ENCODE measurements at regions not wholly inside any gene's neighbourhood (a gene's known extent, or its start where the extent isn't known, plus 50 kb on each side); places are given as distances from the start of the nearest gene placed in this dataset.
"Not testable (repeated sequence)": the region's sequence is repeated elsewhere in the genome, so short reads cannot be mapped to it uniquely, and the experiment has no call there.

DNA sequence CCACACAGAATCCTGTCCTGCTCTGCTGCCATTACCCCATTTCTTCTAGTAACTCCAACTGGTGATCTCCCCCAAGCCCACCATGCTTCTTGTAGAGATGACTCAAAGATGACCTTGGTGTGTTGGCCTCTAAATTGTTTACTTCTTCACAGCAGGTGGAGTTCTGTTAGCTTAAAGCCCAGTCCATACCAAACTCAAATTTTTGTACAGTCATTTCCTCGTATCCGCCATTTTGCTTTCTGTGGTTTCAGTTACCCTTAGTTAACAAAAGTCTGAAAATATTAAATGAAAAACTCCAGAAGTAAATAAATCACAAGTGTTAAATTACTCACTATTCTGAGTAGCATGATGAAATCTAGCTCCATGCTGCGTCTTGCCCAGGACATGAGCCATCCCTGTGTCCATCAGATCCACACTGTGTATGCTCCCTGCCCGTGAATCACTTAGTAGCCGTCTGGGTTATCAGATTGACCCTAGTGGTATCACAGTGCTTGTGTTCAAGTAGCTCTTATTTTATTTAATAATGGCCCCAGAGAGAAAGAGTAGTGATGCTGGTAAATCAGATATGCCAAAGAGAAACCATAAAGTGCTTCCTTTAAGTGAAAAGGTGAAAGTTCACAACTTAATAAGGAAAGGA, 133.3 kb upstream of the NOL4 start:
- Mint-ChIP-seq H3K36me3 (no peaks in the 10 kb centered on the region), H3K9me3 (no peaks in the 10 kb centered on the region), H3K27me3 (no peaks in the 10 kb centered on the region), H3K4me3 (no peak overlapping the region), H3K4me1 (ENCODE audit: low read depth) (no peaks in the 10 kb centered on the region), H3K27ac (no peak overlapping the region)
- intact Hi-C loops (cut with micrococcal nuclease): no loop called here
- no peak for DNase-seq
- ChIA-PET POLR2A (no interaction called here), CTCF (no interaction called here)

DNA sequence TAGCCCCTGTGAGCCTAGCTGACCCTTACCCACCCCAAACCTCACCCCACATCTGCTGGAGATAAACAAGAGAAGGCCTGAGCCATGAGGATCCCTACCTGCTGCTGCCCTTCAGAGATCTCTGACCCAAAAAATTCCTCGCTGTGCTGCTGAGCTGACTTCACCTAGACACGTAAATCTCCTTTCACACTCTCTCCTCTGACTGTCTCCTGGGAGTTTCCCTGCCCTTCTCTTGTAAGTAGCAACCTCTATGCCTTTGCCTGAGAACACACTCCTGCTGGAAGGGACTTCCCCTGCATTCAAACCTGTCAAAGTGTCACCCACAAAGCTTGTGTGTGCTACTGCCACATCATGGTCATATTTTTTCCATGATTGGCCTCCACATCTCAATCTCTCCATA, 134.2 kb upstream of the NOL4 start:
- no peak for DNase-seq
- intact Hi-C loops (cut with micrococcal nuclease): no loop called here
- Mint-ChIP-seq H3K9me3 (no peaks in the 10 kb centered on the region), H3K4me1 (ENCODE audit: low read depth) (no peaks in the 10 kb centered on the region), H3K36me3 (no peaks in the 10 kb centered on the region), H3K27me3 (no peaks in the 10 kb centered on the region), H3K27ac (no peak overlapping the region), H3K4me3 (no peak overlapping the region)
- ChIA-PET POLR2A (no interaction called here), CTCF (no interaction called here)

DNA sequence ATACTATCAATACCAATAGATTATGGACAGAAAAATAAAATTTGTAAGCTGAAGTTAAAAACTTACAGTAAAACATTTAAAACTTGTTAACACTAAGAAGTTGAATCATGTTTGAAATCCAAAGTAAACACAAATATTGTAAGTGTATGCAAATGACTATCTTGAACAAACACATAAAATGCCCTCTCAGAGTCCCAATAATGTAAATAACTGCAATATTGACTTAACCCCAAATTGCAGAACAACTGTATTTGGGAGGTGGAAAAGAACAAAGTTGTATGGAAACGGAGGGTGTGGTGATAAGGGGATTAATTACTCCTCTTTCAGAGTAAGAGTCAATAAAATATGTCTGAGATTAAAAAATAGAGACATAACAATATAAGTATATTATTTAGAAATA, 140.0 kb upstream of the NOL4 start:
- ChIA-PET POLR2A (no interaction called here), CTCF (no interaction called here)
- Mint-ChIP-seq H3K27me3 (no peaks in the 10 kb centered on the region), H3K9me3 (peaks cover 2% of the 10 kb centered on the region), H3K4me1 (ENCODE audit: low read depth) (no peaks in the 10 kb centered on the region), H3K27ac (no peak overlapping the region), H3K4me3 (no peak overlapping the region), H3K36me3 (no peaks in the 10 kb centered on the region)
- intact Hi-C loops (cut with micrococcal nuclease): no loop called here
- DNase-seq: no peak

DNA sequence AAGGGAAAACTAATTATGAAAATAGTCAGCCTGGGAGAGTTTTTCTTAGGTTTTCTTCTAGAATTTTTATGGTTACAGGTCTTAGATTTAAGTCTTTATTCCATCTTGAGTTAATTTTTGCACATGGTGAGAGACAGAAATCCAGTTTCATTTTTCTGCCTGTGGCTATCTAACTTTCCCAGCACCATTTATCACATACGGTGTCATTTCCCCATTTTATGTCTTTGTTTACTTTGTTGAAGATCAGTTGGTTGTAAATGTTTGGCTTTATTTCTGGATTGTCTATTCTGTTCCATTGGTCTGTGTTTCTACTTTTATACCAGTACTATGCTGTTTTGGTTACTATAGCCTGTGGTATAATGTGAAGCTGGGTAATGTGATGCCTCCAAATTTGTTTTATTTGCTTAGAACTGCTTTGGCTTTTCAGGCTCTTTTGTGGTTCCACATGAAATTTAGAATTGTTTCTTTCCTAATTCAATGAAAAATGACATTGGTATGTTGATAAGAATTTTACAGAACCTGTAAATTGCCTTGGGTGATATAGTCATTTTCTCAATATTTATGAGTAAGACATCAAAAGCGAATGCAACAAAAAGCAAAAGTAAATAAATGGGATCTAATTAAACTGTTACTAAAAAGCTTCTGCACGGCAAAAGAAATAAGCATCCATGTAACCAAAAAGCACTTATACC, 146.1 kb upstream of the NOL4 start:
- CTCF ChIA-PET: no interaction called here
- H3K36me3 Mint-ChIP-seq: no peaks in the 10 kb centered on the region

DNA sequence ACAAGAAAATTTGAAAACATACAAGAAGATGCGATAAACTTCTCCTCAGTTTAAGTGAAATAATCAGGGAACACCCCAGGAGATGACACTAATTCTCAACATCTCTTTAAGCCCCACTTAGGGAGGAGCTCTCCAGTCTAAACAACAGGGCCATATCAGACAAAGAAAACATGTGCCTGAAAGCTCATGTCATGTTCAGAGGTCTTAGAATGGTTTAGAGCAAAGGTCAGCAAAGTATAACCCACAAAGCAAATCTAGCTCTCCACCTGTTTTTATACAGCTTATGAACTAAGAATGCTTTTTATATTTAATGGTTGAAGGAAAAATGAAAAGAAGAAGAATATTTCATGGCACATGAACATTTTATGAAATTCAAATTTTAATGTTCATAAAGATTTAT, 155.6 kb upstream of the NOL4 start:
- ChIA-PET CTCF (no interaction called here), POLR2A (no interaction called here)
- intact Hi-C loops (cut with micrococcal nuclease): no loop called here
- peaks cover 5% of the 10 kb centered on the region for H3K9me3 Mint-ChIP-seq
- no peaks in the 10 kb centered on the region for H3K36me3 Mint-ChIP-seq
- DNase-seq: no peak
- no peak overlapping the region for H3K27ac Mint-ChIP-seq
- H3K4me3 Mint-ChIP-seq: no peak overlapping the region
- no peaks in the 10 kb centered on the region for H3K4me1 Mint-ChIP-seq (ENCODE audit: low read depth)
- no peaks in the 10 kb centered on the region for H3K27me3 Mint-ChIP-seq

More for the DNA sequence above, 146.1 kb upstream of the NOL4 start:
- no peak overlapping the region for H3K4me3 Mint-ChIP-seq
- no peak for DNase-seq
- H3K4me1 Mint-ChIP-seq (ENCODE audit: low read depth): no peaks in the 10 kb centered on the region
- POLR2A ChIA-PET: no interaction called here
- H3K9me3 Mint-ChIP-seq: peaks cover 8% of the 10 kb centered on the region
- no peaks in the 10 kb centered on the region for H3K27me3 Mint-ChIP-seq
- no peak overlapping the region for H3K27ac Mint-ChIP-seq
- intact Hi-C loops (cut with micrococcal nuclease): no loop called here

DNA sequence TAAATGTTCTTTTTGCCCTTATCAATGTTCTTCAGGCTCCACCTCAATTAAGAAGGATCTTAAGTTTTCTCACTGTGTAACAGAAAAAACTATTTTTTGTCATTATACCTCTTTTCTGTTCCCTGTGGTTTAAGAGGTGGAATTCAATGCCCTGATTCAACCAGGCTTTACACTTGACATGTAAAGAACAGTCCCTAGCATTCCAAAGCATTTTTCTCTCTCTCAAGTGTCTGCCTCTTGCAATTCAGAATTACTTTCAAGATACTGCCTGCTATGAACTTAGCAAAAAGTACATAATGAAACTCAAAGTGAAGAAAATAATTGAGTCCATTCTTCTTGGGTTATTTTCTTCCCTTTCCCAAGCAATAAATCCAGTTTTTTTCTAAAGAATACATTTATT, 160.6 kb upstream of the NOL4 start:
- intact Hi-C loops (cut with micrococcal nuclease): no loop called here
- ChIA-PET POLR2A (no interaction called here), CTCF (no interaction called here)
- no peak overlapping the region for H3K27ac Mint-ChIP-seq
- H3K4me1 Mint-ChIP-seq (ENCODE audit: low read depth): no peaks in the 10 kb centered on the region
- no peak for DNase-seq
- H3K36me3 Mint-ChIP-seq: no peaks in the 10 kb centered on the region
- no peaks in the 10 kb centered on the region for H3K27me3 Mint-ChIP-seq
- H3K4me3 Mint-ChIP-seq: no peak overlapping the region
- peaks cover 8% of the 10 kb centered on the region for H3K9me3 Mint-ChIP-seq

DNA sequence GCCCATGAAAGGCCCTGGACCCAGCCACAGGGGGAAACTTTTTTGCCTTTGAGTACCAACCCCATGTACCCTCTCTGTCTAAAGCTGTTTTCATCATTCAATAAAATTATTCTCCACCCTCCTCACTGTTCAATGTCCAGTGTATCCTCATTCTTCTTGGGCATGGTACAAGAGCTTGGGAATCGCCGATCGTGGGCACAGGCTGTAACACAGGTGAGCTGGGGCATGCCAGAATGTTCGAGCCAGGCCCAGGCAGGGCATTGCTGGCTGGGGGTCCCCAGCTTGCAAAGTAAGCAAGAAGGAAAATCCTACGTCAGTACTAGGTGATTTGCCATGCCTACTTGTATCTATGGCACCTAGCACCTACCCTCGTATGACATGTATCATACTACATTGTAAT, 162.1 kb upstream of the NOL4 start:
- Mint-ChIP-seq H3K9me3 (peaks cover 8% of the 10 kb centered on the region), H3K27ac (no peak overlapping the region), H3K4me3 (no peak overlapping the region), H3K4me1 (ENCODE audit: low read depth) (no peaks in the 10 kb centered on the region), H3K36me3 (no peaks in the 10 kb centered on the region), H3K27me3 (no peaks in the 10 kb centered on the region)
- CTCF ChIA-PET: no interaction called here
- POLR2A ChIA-PET: no interaction called here
- DNase-seq: no peak
- intact Hi-C loops (cut with micrococcal nuclease): no loop called here

DNA sequence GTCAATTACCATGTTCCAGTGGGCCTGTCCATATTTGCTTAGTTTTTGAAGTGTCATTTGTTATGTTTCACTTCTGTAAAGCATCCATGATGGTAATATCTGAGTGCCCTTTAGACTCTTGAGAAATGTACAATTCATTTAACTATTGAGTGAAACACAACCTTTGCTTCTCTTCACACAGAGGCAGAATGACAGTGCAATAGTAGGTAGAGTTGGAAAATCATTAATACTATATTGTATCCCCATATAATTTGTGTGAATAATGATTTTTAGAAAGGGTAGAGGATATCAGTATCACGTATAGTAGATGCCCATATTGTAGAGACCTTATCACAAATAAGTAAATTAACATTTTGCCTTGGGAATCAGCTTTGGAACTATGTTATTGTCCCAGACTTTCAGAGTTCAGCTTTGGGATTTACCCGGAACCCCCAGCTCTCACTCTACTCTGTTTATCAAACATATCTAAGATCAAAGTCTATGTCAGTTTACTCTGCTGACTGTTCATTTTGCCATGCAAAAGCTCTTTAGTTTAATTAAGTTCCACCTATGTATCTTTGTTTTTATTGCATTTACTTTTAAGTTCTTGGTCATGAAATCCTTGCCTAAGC, 172.7 kb upstream of the NOL4 start:
- CTCF ChIA-PET: no interaction called here
- Mint-ChIP-seq H3K4me3 (no peak overlapping the region), H3K9me3 (peaks cover 9% of the 10 kb centered on the region), H3K36me3 (no peaks in the 10 kb centered on the region), H3K27me3 (no peaks in the 10 kb centered on the region), H3K4me1 (ENCODE audit: low read depth) (no peaks in the 10 kb centered on the region), H3K27ac (no peak overlapping the region)
- intact Hi-C loops (cut with micrococcal nuclease): no loop called here
- DNase-seq: no peak
- POLR2A ChIA-PET: no interaction called here

DNA sequence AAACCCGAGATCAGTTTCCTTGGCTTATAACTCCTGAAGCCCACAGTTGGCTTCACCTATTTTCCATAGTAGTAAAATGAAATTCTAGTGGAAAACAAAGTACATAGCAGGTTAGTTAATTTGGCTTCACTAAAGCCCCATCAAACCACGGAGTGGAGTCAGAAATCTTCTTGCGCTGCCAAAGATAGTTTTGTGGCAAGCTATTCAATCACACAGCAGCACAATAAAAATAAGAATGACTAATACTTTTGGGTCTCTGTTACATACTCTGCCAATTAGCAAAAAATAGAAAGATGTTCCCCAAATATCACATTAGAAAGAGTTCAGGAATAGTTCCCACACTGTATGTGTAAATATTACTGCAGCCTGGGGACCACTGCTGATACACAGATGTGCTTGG, 175.2 kb upstream of the NOL4 start:
- POLR2A ChIA-PET: no interaction called here
- CTCF ChIA-PET: no interaction called here

DNA sequence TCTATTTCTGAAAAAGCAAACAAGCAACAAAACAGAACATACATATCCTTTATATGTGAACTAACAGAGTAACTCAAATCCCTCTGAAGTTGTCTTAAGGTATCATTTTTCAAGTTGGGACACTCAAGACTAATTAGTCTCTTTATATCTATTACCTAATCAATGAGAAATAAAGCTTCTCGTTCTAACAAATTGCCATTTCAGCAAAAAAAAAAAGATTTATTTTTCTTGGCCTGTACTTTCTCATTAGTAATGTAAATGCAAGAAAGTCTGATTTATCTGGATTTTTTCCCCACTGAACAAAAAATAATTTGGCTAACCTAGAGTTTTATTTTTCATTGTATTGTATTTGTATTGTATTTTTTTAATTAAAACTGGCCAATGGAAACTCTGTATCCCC, 176.1 kb upstream of the NOL4 start:
- no peak for DNase-seq

More for the DNA sequence above, 175.2 kb upstream of the NOL4 start:
- peaks cover 4% of the 10 kb centered on the region for H3K9me3 Mint-ChIP-seq
- no peak overlapping the region for H3K27ac Mint-ChIP-seq
- intact Hi-C loops (cut with micrococcal nuclease): no loop called here
- DNase-seq: no peak
- no peaks in the 10 kb centered on the region for H3K4me1 Mint-ChIP-seq (ENCODE audit: low read depth)
- H3K27me3 Mint-ChIP-seq: no peaks in the 10 kb centered on the region
- H3K4me3 Mint-ChIP-seq: no peak overlapping the region
- H3K36me3 Mint-ChIP-seq: no peaks in the 10 kb centered on the region

DNA sequence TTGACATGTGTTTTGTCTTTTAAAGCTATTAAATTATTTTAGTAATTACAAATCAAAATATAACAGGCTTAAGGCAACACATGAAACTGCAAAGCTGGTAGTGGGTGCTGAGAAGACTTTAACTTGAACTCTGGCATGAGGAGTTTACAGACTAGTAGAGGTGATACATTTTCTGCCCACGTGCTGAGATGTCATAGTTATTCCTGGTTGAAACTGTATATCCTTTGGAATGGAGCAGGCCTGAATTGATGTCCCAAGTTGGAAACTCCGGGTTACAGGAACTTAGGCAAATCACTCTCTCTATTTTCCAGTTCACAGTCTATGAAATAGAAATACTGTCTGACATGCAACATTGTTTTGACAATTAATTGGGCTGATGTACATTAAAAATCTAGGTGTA, 177.1 kb upstream of the NOL4 start:
- ChIA-PET CTCF (no interaction called here), POLR2A (no interaction called here)
- Mint-ChIP-seq H3K4me3 (no peak overlapping the region), H3K36me3 (no peaks in the 10 kb centered on the region), H3K27ac (no peak overlapping the region), H3K9me3 (no peaks in the 10 kb centered on the region), H3K4me1 (ENCODE audit: low read depth) (no peaks in the 10 kb centered on the region), H3K27me3 (no peaks in the 10 kb centered on the region)
- intact Hi-C loops (cut with micrococcal nuclease): no loop called here
- no peak for DNase-seq

More for the DNA sequence above, 176.1 kb upstream of the NOL4 start:
- no peak overlapping the region for H3K4me3 Mint-ChIP-seq
- ChIA-PET CTCF (no interaction called here), POLR2A (no interaction called here)
- no peaks in the 10 kb centered on the region for H3K9me3 Mint-ChIP-seq
- no peaks in the 10 kb centered on the region for H3K27me3 Mint-ChIP-seq
- no peaks in the 10 kb centered on the region for H3K36me3 Mint-ChIP-seq
- no peak overlapping the region for H3K27ac Mint-ChIP-seq
- H3K4me1 Mint-ChIP-seq (ENCODE audit: low read depth): no peaks in the 10 kb centered on the region
- intact Hi-C loops (cut with micrococcal nuclease): no loop called here

DNA sequence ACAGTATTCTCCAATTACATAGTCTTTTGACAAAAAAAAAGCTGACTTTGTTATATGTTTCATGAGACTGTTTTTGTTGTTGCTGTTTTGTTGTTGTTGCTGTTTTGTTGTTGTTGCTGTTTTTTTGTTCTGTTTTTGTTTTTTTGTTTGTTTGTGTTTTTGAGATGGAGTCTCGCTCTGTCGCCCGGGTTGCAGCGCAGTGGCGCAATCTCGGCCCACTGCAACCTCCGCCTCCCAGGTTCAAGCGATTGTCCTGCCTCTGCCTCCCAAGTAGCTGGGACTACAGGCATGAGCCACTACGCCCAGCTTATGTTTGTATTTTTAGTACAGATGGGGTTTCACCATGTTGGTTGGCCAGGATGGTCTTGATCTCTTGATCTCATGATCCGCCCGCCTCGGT, 182.8 kb upstream of the NOL4 start:
- POLR2A ChIA-PET: not testable (repeated sequence)

DNA sequence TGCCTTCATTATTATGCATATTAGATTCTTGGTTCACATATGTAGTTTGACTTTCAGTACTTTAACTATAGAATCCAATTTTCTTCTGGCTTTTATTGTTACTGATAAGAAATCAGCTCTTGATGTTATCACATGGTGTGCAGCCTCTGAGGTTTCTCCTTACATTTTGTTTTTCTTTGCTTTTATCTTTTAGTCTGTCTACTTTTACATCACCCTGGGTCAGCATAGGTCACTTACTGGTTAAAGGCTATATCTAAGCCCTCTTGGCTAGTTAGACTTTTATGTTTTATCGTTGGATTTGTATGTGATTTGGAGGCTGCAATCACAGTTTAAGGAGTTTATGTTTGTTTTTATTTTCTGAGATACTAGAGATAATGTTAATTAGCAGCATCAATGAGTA, 187.2 kb upstream of the NOL4 start:
- CTCF ChIA-PET: no interaction called here
- intact Hi-C loops (cut with micrococcal nuclease): no loop called here
- no peak overlapping the region for H3K4me3 Mint-ChIP-seq
- H3K27ac Mint-ChIP-seq: no peak overlapping the region
- H3K27me3 Mint-ChIP-seq: no peaks in the 10 kb centered on the region
- no peaks in the 10 kb centered on the region for H3K4me1 Mint-ChIP-seq (ENCODE audit: low read depth)
- H3K9me3 Mint-ChIP-seq: peaks cover 13% of the 10 kb centered on the region
- POLR2A ChIA-PET: no interaction called here
- H3K36me3 Mint-ChIP-seq: no peaks in the 10 kb centered on the region
- DNase-seq: no peak

More for the DNA sequence above, 182.8 kb upstream of the NOL4 start:
- intact Hi-C loops (cut with micrococcal nuclease); DNase-seq; H3K4me3 Mint-ChIP-seq; H3K27me3 Mint-ChIP-seq; H3K27ac Mint-ChIP-seq; H3K4me1 Mint-ChIP-seq (ENCODE audit: low read depth); H3K36me3 Mint-ChIP-seq; H3K9me3 Mint-ChIP-seq: not testable (repeated sequence)
- CTCF ChIA-PET: interaction anchor here (0.7 kb wide), 1 partner anchor 225 kb away, joined by 3 read pairs; no protein-coding TSS in a partner anchor
